ENCODE measurements at regions not wholly inside any gene's neighbourhood (a gene's known extent, or its start where the extent isn't known, plus 50 kb on each side); places are given as distances from the start of the nearest gene placed in this dataset.
A peak's percentile ranks its signal among the peaks of the same experiment; 100 is the strongest.

DNA sequence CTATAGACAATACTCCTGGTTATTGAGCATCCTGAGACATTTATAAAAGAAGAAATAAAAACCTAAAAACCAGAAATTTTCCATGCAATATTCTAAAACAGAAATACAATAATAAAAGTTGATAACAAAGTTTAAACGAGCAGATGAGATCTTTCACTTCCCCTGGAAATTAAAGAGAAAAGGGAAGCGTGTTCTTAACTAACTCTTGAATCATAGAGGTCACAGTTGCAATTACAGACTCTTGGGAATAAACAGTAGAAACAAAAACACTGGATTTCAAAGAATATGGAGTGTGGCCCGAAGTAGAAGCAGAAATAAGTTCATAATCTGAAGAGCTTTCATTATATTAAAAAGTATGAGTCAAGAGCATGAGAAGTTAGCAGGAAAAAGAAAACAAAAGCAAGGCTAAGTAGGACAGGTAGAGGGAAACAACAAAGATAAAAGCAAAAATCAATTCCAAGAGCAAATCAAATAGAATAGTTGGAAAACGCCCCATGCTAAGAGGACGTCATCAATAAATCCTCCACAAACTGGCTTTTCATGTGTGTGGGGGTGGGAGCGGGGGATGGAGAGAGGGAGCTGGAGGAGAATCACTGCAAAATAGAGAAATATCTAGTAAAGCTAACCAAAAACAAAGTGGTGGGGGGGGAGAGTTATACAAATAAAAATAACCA lies 55.2 kb upstream of the C10orf71 start:
- DNase-seq = peak in 2 of 4 experiments; percentile 67 to 79

DNA sequence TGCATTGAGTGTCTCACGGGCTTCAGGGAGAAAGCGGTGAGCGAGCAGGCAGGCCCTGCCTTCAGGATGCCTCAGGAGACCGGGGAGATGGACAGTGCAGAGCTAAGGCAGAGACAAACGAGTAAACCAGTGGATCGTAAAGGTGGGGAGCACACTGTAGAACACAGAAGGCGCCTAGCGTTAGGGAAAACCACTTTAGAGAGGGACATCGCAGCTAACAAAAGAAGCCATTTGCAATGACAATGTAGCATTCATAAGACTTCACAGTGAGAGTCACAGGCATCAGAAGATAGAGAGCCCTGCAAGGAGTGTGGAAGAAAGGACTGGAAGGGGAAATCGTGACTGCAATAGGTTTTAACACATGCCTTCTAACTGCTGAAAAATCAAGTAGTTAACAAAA lies 54.9 kb upstream of the TMEM273 start:
- DNase-seq = no peak

DNA sequence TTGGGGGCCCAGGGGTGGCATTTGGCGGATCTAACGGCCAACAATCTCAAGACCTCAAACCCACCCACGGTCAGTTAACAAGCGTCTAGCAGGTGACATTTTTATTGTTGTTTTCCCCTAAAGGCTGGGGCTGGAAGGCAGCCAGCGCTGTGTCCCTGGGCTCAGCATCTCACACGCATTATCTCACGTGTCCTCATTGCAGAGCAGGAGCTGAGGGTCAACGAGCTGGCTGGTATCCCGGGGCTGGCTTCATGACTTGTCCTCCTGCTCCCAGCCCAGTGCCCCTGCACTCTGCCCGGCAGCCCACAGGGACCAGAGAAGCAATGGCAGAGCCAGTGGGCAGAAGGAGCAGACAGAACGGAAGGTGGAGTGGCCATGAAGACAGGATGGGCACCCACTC lies 54.4 kb upstream of the TMEM273 start:
- no peak for DNase-seq

DNA sequence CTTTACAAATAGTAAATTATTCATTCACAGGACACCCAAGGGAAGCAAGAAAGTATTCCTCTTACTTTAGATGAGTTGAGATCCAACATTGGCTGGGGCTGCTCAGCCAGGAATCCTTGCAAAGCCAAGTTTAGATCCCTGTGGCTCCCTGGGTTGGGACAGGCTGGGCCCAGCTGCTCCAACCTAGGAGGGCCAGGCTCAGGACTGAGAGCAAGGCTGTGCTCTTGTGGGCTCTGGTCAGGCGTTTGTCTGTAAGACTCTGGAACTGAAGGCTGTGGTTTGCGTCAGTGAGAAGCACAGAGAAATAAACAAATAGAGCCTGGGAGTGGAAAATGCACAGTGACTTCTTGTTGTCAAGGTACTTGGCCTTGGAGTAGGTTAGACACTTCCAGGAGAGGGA lies 53.2 kb upstream of the TMEM273 start:
- no peak for DNase-seq

DNA sequence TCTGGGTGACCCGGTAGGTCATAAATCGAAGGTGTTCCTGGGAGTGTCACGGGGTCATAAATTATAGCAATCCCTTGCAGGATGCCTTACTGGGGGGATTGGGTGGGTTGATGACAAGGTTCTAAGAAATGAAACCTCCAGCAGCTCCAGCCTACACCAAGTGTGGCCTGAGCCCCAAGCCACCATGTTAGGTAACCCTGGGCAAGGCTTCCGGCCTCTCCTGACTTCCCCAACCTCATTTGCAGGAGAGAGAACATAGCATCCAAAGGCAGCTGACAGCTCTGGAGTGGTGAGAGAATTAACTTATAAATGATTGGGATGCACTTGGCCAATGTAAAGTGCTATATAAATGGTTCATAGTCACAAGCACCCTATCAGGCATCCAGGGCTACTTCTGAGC lies 52.8 kb upstream of the TMEM273 start:
- DNase-seq = peak in 3 of 4 experiments; percentile 34 to 54 (median 45)
